GM12864 (cell line): ENCODE measurements at regions not wholly inside any gene's neighbourhood (a gene's known extent, or its start where the extent isn't known, plus 50 kb on each side); places are given as distances from the start of the nearest gene placed in this dataset.
A peak's percentile ranks its signal among the peaks of the same experiment; 100 is the strongest.

ENCODE experiments used
- DNase-seq: peaks from one replicate; pipeline ENCODE4 v3.0.0-alpha.2; 2011; ENCODE audit warnings: low read depth
- H3K4me3 ChIP-seq: 2 replicates; pipeline ENCODE4 v1.5.1; 2011; ENCODE audit warnings: mild to moderate bottlenecking, low read depth, low read length, control low read depth
- TF ChIP-seq, protein P1 (sequence below): IDR thresholded peaks from 2 replicates; pipeline ENCODE4 v1.5.1; 2011; ENCODE audit warnings: low read depth, mild to moderate bottlenecking, moderate library complexity, low read length, control low read depth, inconsistent platforms; ENCODE audit errors: missing control alignments

DNA sequence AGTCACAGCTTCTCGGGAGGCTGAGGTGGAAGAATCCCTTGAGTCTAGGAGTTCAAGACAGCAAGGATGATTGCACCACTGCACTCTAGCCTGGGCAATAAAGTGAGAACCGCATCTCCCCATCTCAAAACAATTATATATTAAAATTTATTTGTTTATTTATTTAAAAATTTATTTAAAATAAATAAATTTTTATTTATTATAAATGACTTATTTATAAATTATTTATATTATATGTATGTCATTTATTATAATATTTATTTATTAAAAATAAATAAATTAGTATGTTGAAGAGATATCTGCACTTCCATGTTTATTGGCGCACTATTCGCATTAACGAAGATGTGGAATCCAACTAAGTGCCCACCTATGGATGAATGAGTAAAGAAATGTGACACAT, 683.2 kb upstream of the BRINP3 start:
- H3K4me3 ChIP-seq: no peak overlapping the region
- TF ChIP-seq, protein P1, sequence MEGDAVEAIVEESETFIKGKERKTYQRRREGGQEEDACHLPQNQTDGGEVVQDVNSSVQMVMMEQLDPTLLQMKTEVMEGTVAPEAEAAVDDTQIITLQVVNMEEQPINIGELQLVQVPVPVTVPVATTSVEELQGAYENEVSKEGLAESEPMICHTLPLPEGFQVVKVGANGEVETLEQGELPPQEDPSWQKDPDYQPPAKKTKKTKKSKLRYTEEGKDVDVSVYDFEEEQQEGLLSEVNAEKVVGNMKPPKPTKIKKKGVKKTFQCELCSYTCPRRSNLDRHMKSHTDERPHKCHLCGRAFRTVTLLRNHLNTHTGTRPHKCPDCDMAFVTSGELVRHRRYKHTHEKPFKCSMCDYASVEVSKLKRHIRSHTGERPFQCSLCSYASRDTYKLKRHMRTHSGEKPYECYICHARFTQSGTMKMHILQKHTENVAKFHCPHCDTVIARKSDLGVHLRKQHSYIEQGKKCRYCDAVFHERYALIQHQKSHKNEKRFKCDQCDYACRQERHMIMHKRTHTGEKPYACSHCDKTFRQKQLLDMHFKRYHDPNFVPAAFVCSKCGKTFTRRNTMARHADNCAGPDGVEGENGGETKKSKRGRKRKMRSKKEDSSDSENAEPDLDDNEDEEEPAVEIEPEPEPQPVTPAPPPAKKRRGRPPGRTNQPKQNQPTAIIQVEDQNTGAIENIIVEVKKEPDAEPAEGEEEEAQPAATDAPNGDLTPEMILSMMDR: no peak

DNA sequence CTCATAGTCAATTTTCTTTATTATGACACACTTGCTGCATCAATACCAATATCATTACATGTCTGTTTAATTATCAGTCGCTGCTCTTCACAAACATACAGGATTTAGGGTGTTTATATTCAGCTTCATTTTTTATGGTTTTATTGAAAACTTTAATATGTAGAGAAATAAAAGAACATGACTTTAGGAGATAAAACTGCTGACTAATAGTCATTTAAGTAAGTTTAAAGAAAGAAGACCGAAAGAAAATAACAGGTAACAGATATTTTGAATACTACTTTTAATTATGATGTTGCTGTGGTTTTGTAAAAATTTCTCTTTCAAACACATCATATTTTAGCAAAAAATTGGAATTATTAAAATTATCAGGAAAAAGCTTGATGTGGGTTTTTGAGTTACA, 685.1 kb upstream of the BRINP3 start:
- TF ChIP-seq, protein P1: no peak
- no peak for DNase-seq
- H3K4me3 ChIP-seq: no peak overlapping the region

More for the DNA sequence above, 683.2 kb upstream of the BRINP3 start:
- no peak for DNase-seq

DNA sequence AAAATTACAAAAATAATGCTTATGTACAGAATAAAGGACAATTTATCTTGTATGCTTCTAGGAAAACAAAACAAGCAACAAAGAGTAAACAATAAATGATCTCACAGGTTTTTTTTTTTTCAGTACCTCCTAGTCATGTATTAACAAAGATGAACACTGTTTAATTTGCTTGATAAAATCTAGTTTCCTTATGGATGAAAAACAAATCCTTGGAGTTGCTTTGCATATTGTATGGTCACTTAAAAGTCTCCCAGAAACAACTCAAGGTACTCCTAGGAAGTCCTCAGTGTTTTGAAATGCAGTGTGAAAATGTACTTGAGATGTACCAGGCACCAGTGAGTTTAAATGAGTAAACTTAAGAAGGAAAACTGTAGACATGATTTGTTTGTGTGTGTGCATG, 686.0 kb upstream of the BRINP3 start:
- TF ChIP-seq, protein P1: no peak
- no peak overlapping the region for H3K4me3 ChIP-seq
- DNase-seq: no peak

DNA sequence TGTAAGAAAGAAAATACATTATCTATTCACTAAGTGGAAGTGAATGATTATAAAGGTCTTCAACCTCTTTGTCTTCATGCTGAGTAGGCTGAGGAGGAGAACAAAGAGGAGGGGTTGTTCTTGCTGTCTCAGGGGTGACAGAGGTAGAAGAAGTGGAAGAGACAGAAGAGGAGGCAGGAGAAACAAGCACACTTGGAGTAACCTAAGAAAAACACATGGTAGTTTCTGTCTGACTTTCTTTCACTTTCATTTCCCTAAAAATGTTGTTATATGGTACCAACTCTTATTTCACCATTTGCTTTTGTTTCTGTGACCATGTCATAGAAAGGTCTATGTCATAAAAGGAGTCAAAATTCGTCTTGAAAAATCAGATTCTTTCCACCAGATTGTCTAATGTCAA, 696.6 kb upstream of the BRINP3 start:
- H3K4me3 ChIP-seq: no peak overlapping the region; the same call in 1 of the 2 replicates
- TF ChIP-seq, protein P1: no peak
- DNase-seq: peak; percentile 66

DNA sequence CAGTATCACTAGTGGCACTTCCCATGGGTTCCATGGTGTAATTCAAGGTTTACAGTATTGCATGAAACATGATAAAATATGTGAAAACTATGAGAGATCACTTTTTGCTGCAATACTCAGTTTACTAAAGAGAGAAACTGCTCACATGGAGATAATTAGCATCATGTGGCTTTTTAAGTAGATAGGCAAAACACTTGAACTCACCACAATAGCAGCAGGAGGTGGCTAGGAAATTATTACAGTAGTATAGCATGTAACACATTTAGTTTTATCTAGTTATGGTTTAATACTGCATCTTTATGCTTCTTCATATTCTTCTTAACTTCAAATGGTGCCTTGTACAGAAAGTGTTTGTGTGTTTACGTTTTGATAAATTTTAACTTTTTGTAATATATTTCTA, 698.5 kb upstream of the BRINP3 start:
- DNase-seq: no peak
- TF ChIP-seq, protein P1: no peak
- no peak overlapping the region for H3K4me3 ChIP-seq

DNA sequence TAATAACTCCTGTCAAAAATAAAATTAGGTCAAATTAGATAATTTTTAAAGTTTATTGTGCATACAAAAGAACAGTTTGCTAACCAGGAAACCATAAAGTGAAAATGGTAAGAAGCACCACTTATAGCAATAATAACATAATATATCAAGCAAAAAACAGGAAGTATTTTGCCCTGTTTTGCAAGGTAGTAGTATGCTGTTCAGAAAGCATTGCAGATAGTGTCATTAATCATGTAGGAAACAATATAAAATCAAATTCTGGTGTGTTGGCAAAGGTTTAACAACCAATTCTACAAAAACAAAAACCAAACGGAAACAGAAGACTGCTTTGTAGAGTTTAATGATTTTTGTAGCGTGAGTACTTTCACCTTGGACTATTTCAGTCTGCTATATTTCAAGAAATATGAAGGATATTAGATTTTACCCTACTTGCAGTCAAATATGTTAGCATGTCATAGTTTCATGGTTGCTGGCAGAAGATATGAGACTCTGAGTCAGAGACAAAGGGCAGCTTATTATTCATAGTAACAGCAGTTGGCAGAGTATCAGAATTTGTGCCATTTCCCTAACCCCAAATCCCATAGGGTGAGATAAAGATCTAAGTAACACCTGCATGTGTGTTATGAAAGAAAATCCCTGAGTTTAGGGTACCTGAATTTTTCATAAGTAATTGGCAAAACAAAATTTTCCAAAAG, 729.0 kb upstream of the BRINP3 start:
- no peak for DNase-seq
- no peak overlapping the region for H3K4me3 ChIP-seq
- TF ChIP-seq, protein P1: no peak

DNA sequence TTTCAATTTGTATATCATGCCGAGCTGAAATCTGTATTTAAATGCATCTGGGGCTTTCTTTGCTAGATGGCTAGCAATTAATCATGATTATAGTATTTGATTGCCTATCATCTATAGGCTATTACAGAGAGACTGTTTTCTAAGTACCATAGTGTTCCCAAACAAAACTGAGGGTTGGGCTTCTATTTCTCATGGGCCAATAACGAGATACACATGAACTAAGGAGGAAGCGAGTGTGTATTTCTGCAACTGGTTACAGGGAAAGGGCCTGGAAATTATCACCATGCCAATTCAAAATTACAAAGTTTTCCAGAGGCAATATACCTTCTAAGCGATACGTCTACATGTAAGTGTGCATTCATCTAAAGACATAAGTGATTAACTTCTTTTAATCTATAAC, 744.5 kb upstream of the BRINP3 start:
- no peak for DNase-seq
- TF ChIP-seq, protein P1: no peak
- no peak overlapping the region for H3K4me3 ChIP-seq
